ENCODE measurements at regions not wholly inside any gene's neighbourhood (a gene's known extent, or its start where the extent isn't known, plus 50 kb on each side); places are given as distances from the start of the nearest gene placed in this dataset.

- TF ChIP-seq CTCF (IDR thresholded peaks at IDR 0.05; ENCODE audit: low read length) (no peak), EZH2 (optimal IDR thresholded peaks at IDR 0.05; ENCODE audit: low read depth, low read length) (no peak)
Observed at GRCh38 chr6:134517868-134518267, 200.0 kb upstream of the SGK1 start.
